GM21360 (cell line): ENCODE measurements at regions not wholly inside any gene's neighbourhood (a gene's known extent, or its start where the extent isn't known, plus 50 kb on each side); places are given as distances from the start of the nearest gene placed in this dataset.
"Not testable (repeated sequence)": the region's sequence is repeated elsewhere in the genome, so short reads cannot be mapped to it uniquely, and the experiment has no call there.

Experiments used
- ATAC-seq: cut with Tn5 transposase; IDR thresholded peaks from one replicate; pipeline ENCODE4 v1.9.1; 2021; ENCODE audit warnings: mild to moderate bottlenecking, moderate library complexity; ENCODE audit not compliant: unreplicated experiment

- ATAC-seq = no peak
Observed at GRCh38 chr15:95044745-95045417, 813.5 kb downstream of the MCTP2 start.

GRCh38 chr15:95051861-95052260 lies 820.5 kb downstream of the MCTP2 start:
- no peak for ATAC-seq

- ATAC-seq = no peak
Observed at GRCh38 chr15:95059346-95059905, 828.1 kb downstream of the MCTP2 start.

- ATAC-seq = no peak
Observed at GRCh38 chr15:95068701-95069521, 837.5 kb downstream of the MCTP2 start.

- no peak for ATAC-seq
Observed at GRCh38 chr15:95075792-95076677, 844.7 kb downstream of the MCTP2 start.

GRCh38 chr15:95076678-95076990 lies 845.3 kb downstream of the MCTP2 start:
- no peak for ATAC-seq

GRCh38 chr15:95078003-95078402 lies 846.6 kb downstream of the MCTP2 start:
- ATAC-seq = no peak

GRCh38 chr15:95080228-95080627 lies 848.9 kb downstream of the MCTP2 start:
- not testable (repeated sequence) for ATAC-seq

GRCh38 chr15:95085056-95085455 lies 853.7 kb downstream of the MCTP2 start:
- ATAC-seq = no peak

- ATAC-seq = no peak
Observed at GRCh38 chr15:95086531-95087252, 855.3 kb downstream of the MCTP2 start.

GRCh38 chr15:95087253-95087609 lies 855.9 kb downstream of the MCTP2 start:
- no peak for ATAC-seq

GRCh38 chr15:95091444-95091843 lies 860.1 kb downstream of the MCTP2 start:
- ATAC-seq = no peak

- no peak for ATAC-seq
Observed at GRCh38 chr15:95095250-95095649, 863.9 kb downstream of the MCTP2 start.

GRCh38 chr15:95096651-95097050 lies 865.3 kb downstream of the MCTP2 start:
- no peak for ATAC-seq

- no peak for ATAC-seq
Observed at GRCh38 chr15:95097361-95097760, 866.0 kb downstream of the MCTP2 start.

GRCh38 chr15:95105229-95105628 lies 873.9 kb downstream of the MCTP2 start:
- ATAC-seq = no peak

GRCh38 chr15:95106801-95107200 lies 875.4 kb downstream of the MCTP2 start:
- ATAC-seq = no peak

GRCh38 chr15:95108673-95109072 lies 877.3 kb downstream of the MCTP2 start:
- no peak for ATAC-seq

- ATAC-seq = no peak
Observed at GRCh38 chr15:95111969-95112368, 880.6 kb downstream of the MCTP2 start.

GRCh38 chr15:95113041-95113440 lies 881.7 kb downstream of the MCTP2 start:
- no peak for ATAC-seq
